T-helper 2 cell treated with Interferon-gamma antibody and Interleukin-4, amounts not matched to agents 5 μg/mL and 100 μg/mL, for 36 hours (primary cell): ENCODE measurements at regions not wholly inside any gene's neighbourhood (a gene's known extent, or its start where the extent isn't known, plus 50 kb on each side); places are given as distances from the start of the nearest gene placed in this dataset.
"Not testable (repeated sequence)": the region's sequence is repeated elsewhere in the genome, so short reads cannot be mapped to it uniquely, and the experiment has no call there.

Source experiments
- DNase-seq: peaks from one replicate; pipeline ENCODE4 v3.0.0; 2021; ENCODE audit warnings: low spot score
- H3K27ac Mint-ChIP-seq: one replicate; pipeline ENCODE4 v1.8.0; 2021; ENCODE audit warnings: mild to moderate bottlenecking, mixed read lengths
- H3K27me3 Mint-ChIP-seq: one replicate; pipeline ENCODE4 v1.8.0; 2021; ENCODE audit warnings: low read depth, mixed read lengths
- H3K36me3 Mint-ChIP-seq: one replicate; pipeline ENCODE4 v1.8.0; 2021; ENCODE audit warnings: low read depth, mixed read lengths
- H3K4me1 Mint-ChIP-seq: one replicate; pipeline ENCODE4 v1.8.0; 2021; ENCODE audit warnings: low read depth, mixed read lengths
- H3K4me3 Mint-ChIP-seq: one replicate; pipeline ENCODE4 v1.8.0; 2022; ENCODE audit warnings: mild to moderate bottlenecking, moderate library complexity, mixed read lengths
- H3K9me3 Mint-ChIP-seq: one replicate; pipeline ENCODE4 v1.8.0; 2021; ENCODE audit warnings: mixed read lengths

DNA sequence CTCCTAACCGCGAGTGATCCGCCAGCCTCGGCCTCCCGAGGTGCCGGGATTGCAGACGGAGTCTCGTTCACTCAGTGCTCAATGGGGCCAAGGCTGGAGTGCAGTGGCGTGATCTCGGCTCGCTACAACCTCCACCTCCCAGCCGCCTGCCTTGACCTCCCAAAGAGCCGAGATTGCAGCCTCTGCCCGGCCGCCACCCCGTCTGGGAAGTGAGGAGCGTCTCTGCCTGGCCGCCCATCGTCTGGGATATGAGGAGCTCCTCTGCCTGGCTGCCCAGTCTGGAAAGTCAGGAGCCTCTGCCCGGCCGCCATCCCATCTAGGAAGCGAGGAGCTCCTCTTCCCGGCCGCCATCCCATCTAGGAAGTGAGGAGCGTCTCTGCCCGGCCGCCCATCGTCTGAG lies 58.8 kb upstream of the ANKRD30BL start:
- not testable (repeated sequence) for H3K27me3 Mint-ChIP-seq, H3K36me3 Mint-ChIP-seq, H3K27ac Mint-ChIP-seq, H3K4me1 Mint-ChIP-seq, H3K4me3 Mint-ChIP-seq, DNase-seq, H3K9me3 Mint-ChIP-seq

DNA sequence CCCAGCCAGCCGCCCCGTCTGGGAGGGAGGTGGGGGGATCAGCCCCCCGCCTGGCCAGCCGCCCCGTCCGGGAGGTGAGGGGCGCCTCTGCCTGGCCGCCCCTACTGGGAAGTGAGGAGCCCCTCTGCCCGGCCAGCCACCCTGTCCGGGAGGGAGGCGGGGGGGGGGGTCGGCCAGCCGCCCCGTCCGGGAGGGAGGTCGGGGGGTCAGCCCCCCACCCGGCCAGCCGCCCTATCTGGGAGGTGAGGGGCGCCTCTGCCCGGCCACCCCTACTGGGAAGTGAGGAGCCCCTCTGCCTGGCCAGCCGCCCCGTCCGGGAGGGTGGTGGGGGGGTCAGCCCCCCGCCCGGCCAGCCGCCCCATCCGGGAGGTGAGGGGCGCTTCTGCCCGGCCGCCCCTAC lies 60.1 kb upstream of the ANKRD30BL start:
- H3K36me3 Mint-ChIP-seq, H3K4me1 Mint-ChIP-seq, H3K9me3 Mint-ChIP-seq, DNase-seq, H3K27ac Mint-ChIP-seq, H3K27me3 Mint-ChIP-seq, H3K4me3 Mint-ChIP-seq: not testable (repeated sequence)

DNA sequence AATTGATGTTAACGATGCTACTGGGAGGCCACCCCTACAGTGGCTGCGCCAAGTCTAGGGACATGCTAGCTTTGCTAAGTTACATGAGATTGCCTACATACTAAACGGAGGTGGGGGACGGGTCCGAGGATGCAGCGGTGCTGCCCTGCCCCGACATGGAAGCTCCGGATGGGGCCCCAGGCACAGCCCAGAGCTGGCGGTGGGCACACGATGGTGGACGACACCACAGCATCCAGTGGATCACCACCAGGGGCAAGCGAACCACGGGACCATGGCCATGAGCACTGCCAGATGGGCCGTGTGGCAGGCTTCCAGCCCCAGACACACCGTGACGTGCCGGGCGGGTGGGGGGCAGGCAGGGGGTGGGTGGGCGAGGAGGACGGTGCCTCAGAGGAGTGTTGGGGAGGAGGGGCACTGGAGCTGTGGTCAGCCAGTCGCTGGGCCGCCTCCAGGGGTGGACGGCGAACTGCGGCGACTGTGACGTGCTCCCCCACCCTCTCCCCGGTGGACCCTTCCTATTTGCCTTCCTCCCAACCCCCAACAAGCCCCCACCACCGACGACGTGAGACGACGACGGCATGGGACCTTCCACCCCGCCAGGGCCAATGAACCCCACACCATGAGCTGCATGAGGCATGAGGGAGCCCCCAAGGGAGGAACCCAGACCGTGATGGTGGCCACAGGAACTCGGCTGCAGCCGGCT lies 90.6 kb upstream of the ANKRD30BL start:
- DNase-seq, result no peak
- Mint-ChIP-seq H3K27me3 (peaks cover 8% of the 10 kb centered on the region), H3K36me3 (no peaks in the 10 kb centered on the region), H3K9me3 (peaks cover 32% of the 10 kb centered on the region), H3K4me3 (no peak overlapping the region), H3K4me1 (no peaks in the 10 kb centered on the region), H3K27ac (no peak overlapping the region)

DNA sequence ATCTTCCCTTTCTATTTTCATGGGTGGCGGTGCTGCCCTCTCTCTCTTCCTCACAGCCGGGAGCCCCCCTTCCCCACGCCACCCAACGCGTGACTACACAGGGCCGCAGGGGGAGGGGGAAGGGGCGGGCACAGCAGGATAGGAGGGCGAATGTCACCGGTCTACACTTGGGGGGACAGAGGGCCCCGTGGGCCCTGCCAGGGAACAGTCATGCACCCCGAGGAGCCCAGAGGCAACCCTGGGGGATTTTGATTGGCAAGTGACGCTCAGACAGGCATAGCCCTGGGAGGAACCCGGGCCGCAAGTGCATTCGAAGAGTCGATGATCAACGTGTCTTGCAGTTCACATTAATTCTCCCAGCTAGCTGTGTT lies 91.1 kb upstream of the ANKRD30BL start:
- Mint-ChIP-seq H3K36me3 (no peaks in the 10 kb centered on the region), H3K4me3 (no peak overlapping the region), H3K9me3 (peaks cover 32% of the 10 kb centered on the region), H3K4me1 (no peaks in the 10 kb centered on the region), H3K27me3 (peaks cover 8% of the 10 kb centered on the region), H3K27ac (no peak overlapping the region)
- no peak for DNase-seq

DNA sequence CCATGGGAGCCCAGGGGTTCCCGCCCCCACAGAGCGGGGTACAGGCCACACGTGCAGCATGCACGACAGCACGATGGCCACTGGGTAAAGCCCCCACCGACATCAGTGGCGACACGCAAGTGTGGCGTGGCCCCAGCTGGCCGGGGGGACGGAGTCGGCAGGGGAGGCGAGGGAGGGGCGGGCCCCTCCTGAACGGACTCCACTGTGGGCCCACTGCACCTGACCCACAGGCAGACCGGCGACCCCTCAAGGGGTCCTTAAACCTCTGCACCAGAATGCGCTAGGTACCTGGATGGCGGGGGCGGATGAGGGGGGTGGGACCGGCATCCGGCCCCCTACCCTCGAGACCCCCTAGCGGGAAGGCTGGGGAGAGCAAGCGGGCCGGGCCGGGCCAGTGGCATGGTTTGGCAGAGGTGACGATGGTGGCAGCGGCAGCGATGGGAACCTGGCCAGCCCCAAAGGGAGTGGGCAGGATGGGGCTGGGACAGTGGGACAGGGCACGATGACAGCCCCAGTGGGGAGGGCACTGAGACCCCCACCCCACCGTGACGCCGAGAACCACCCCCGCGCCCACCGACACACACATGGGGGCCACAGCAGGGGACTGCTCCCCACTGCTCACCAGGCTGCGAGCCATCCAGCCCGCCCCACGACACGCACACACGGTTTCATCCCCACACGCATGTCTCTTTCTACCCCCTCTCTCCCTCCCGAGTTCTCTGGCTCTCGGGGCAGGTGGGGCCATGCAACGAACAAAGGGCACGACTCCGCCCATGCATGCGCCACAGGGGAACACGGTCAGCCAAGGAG lies 91.9 kb upstream of the ANKRD30BL start:
- Mint-ChIP-seq H3K27me3 (peaks cover 8% of the 10 kb centered on the region), H3K4me3 (no peak overlapping the region), H3K36me3 (no peaks in the 10 kb centered on the region), H3K27ac (no peak overlapping the region), H3K4me1 (no peaks in the 10 kb centered on the region), H3K9me3 (peaks cover 32% of the 10 kb centered on the region)
- no peak for DNase-seq

DNA sequence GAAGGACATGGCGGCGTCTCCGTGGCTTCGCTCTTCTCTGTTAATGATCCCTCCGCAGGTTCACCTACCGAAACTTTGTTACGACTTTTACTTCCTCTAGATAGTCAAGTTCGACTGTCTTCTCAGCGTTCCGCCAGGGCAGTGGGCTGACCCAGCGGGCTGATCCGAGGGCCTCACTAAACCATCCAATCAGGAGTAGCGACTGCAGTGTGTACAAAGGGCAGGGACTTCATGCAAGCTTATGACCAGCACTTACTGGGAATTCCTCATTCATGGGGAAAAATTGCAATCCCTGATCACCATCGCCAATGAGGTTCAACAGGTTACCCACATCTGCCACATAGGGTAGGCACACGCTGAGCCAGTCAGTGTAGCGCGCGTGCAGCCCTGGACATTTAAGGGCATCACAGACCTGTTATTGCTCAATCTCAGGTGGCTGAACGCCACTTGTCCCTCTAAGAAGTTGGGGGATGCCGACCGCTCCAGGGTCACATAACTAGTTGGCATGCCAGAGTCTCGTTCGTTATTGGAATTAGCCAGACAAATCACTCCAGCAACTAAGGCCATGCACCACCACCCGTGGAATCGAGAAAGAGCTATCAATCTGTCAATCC lies 92.7 kb upstream of the ANKRD30BL start:
- H3K27ac Mint-ChIP-seq, DNase-seq, H3K4me1 Mint-ChIP-seq, H3K4me3 Mint-ChIP-seq, H3K27me3 Mint-ChIP-seq, H3K36me3 Mint-ChIP-seq: not testable (repeated sequence)
- H3K9me3 Mint-ChIP-seq, result peaks cover 36% of the 10 kb centered on the region

DNA sequence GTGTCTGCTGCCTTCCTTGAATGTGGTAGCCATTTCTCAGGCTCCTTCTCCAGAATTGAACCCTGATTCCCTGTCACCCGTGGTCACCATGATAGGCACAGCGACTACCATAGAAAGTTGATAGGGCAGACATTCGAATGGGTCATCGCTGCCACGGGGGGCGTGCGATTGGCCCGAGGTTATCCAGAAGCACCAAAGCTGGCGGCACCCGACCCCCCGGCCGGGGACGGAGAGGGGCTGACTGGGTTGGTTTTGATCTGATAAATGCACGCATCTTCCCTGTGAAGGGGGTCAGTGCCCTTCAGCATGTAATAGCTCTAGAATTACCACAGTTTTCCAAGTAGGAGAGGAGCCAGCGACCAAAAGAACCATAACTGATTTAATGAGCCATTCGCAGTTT lies 94.0 kb upstream of the ANKRD30BL start:
- no peaks in the 10 kb centered on the region for H3K4me1 Mint-ChIP-seq

DNA sequence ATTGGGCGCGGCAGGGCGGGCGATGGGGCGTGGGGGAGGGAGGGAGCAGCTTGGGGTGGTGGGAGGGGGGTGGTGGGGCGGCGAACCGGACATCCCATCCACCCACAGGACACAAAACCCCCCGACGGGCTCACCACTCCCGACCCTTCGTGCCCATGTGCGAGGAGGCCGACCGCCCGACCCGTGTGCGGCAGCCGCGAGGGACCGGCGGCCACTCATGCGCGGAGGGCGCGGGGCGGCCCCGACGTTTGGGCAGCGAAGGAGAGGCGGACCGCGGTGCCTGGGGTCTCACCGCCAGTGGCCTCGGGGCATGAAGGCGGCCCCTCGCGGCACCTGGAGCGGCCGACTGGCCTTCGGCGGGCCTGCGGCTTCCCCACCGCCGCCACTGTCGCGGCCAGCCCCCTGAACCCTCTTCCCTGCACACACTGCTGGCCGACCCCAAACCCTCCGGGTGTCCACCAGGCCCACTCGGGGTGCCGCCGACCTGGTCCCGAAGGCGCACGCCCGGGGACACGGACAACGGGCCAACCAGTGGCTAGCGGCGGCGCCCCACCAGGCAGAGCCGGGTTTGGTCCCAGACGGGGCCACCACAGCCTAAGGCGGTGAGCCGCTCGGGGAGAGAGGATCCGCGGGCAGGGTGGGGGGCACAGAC lies 94.6 kb upstream of the ANKRD30BL start:
- H3K36me3 Mint-ChIP-seq, result no peaks in the 10 kb centered on the region
- no peak for DNase-seq
- H3K4me3 Mint-ChIP-seq, result no peak overlapping the region
- H3K9me3 Mint-ChIP-seq, result peaks cover 27% of the 10 kb centered on the region
- peaks cover 10% of the 10 kb centered on the region for H3K27me3 Mint-ChIP-seq
- H3K27ac Mint-ChIP-seq, result no peak overlapping the region
- no peaks in the 10 kb centered on the region for H3K4me1 Mint-ChIP-seq

More for the DNA sequence above, 94.0 kb upstream of the ANKRD30BL start:
- Mint-ChIP-seq H3K27me3 (peaks cover 10% of the 10 kb centered on the region), H3K9me3 (peaks cover 27% of the 10 kb centered on the region), H3K27ac (no peak overlapping the region), H3K36me3 (no peaks in the 10 kb centered on the region), H3K4me3 (no peak overlapping the region)
- no peak for DNase-seq

DNA sequence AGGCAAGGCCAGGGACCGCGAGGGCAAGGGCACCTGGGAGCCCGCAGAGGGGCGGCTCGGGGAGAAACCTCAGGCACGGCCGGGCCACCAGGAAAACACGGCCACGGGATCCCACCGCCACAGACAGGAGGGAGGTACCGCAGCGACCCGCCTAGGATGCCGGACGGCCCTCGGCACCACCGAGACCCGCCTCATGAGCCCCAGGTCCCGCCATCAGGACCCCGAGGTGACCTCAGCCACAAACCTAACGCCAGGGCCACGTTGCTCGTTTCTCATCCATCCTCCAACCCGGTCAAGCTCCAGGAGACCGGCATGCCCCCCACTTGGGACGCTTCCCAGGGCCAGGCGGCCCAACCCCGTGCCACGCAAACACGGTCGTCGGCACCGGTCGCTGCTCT lies 95.2 kb upstream of the ANKRD30BL start:
- H3K4me3 Mint-ChIP-seq, H3K36me3 Mint-ChIP-seq, DNase-seq, H3K27ac Mint-ChIP-seq, H3K27me3 Mint-ChIP-seq, H3K4me1 Mint-ChIP-seq: not testable (repeated sequence)
- H3K9me3 Mint-ChIP-seq, result peaks cover 23% of the 10 kb centered on the region

DNA sequence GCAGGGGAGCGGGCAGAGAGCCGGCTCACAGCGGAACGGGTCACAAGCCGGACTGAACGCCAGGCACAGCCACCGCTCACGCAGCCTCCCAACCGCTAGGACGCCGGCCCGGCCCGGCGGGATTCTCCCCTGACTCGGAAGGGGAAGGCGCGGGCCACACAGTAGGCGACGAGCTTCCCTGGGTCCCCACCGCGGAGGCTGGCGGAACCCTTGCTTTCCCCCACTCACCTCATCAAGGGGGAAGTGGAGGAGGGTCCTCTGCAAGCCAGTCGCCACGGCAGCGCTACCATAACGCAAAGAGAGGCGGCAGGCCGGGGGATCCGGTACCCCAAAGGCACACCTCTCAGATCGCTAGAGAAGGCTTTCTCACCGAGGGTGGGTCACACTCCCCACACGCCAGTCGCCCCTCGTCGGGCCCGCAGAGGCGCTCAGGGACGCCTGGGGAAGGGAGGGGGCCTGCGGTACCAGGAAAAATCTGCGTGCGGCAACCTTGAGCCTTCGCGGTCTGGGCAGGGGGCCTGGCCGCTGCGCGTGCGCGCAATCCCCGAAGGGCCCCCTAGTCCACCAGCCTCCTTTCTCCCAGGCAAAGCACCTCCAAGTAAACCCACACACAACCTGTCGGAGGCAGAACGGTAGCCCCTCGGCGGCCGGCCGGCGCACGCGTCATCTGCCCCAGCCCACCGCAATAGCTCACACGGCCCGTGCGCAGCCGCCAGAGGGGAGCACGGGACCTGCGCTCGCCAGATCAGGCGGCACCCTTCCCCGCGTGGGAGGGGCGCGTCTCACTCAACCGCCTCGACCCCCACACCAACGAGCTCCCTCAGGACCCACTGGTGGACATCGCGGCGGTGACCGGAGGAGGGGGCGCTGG lies 95.8 kb upstream of the ANKRD30BL start:
- DNase-seq, H3K4me3 Mint-ChIP-seq, H3K27ac Mint-ChIP-seq, H3K27me3 Mint-ChIP-seq, H3K36me3 Mint-ChIP-seq, H3K4me1 Mint-ChIP-seq: not testable (repeated sequence)
- peaks cover 22% of the 10 kb centered on the region for H3K9me3 Mint-ChIP-seq

DNA sequence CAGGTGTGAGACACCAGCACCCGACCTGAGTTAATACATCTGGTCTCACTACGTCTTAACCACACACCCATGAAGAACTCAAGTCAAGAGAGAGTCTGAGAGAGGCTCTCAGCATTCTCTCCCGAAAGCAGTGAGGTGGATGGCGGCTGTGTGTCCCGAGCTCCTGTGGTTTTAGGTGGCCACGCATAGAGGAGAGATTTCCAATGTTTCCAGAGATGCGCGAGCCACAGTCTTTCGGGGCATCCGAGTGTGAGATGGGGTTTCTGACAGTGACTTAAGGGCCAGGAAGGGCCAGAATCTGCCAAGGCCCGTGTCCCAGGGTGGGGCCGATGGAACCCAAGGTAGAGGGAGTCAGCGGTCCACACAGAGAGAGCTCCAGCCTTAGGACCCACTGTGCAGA lies 97.5 kb upstream of the ANKRD30BL start:
- peaks cover 13% of the 10 kb centered on the region for H3K9me3 Mint-ChIP-seq
- H3K27me3 Mint-ChIP-seq, H3K4me3 Mint-ChIP-seq, H3K36me3 Mint-ChIP-seq, H3K4me1 Mint-ChIP-seq, H3K27ac Mint-ChIP-seq, DNase-seq: not testable (repeated sequence)

DNA sequence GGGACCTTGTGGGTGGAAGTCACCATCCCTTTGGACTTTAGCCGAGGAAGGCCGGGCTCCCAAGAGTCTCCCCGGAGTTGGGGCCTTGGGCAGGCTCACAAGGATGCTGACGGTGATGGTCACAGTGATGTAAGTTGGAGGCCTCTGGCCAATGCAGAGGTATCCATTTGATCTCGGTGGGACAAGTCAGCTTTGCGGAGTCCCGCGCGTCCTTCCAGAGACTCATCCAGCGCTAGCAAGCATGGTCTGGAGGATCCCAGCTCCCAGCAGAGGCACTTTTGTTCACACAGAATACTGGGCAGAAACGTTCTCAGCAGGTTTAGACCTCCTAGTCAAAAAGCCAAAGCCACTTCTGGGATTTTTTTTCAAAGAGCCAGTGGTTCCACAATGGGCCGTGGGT lies 103.8 kb upstream of the ANKRD30BL start:
- not testable (repeated sequence) for H3K9me3 Mint-ChIP-seq, H3K27ac Mint-ChIP-seq, H3K4me1 Mint-ChIP-seq, H3K27me3 Mint-ChIP-seq, DNase-seq, H3K4me3 Mint-ChIP-seq, H3K36me3 Mint-ChIP-seq

DNA sequence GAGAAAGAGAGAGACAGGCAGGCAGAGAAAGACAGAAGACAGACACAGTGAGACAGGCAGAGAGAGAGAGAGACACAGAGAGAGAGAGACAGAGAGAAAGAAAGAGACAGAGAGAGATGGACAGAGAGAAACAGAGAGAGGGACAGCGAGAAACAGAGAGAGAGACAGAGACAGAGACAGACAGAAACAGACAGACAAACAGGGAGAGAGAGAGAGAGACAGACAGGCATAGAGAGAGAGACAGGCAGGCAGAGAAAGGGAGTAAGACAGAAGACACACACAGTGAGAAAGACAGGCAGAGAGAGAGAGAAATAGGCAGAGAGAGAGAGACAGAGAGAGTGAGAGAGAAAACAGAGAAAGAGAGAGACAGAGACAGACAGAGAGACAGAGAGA lies 105.3 kb upstream of the ANKRD30BL start:
- Mint-ChIP-seq H3K27ac (no peak overlapping the region), H3K36me3 (no peaks in the 10 kb centered on the region), H3K4me1 (peaks cover 2% of the 10 kb centered on the region), H3K27me3 (no peaks in the 10 kb centered on the region), H3K9me3 (no peaks in the 10 kb centered on the region), H3K4me3 (no peak overlapping the region)
- no peak for DNase-seq
